ENCODE measurements at regions not wholly inside any gene's neighbourhood (a gene's known extent, or its start where the extent isn't known, plus 50 kb on each side); places are given as distances from the start of the nearest gene placed in this dataset.

- no peak for DNase-seq (ENCODE audit: low read depth)
- TF ChIP-seq CTCF (conservative IDR thresholded peaks at IDR 0.05; ENCODE audit: low read depth, low read length), result no peak
- no peak overlapping the region for H3K4me3 ChIP-seq (ENCODE audit: low read depth, low read length)
Observed at GRCh38 chr4:108529984-108530905, 90.1 kb upstream of the RPL34 start.

GRCh38 chr4:108529102-108529501 is 91.3 kb upstream of the RPL34 start:
- no peak overlapping the region for H3K4me3 ChIP-seq (ENCODE audit: low read depth, low read length)
- no peak for TF ChIP-seq CTCF (conservative IDR thresholded peaks at IDR 0.05; ENCODE audit: low read depth, low read length)
- DNase-seq (ENCODE audit: low read depth), result no peak

- TF ChIP-seq CTCF (conservative IDR thresholded peaks at IDR 0.05; ENCODE audit: low read depth, low read length), result no peak
- DNase-seq (ENCODE audit: low read depth), result no peak
- no peak overlapping the region for H3K4me3 ChIP-seq (ENCODE audit: low read depth, low read length)
Observed at GRCh38 chr4:108527723-108528122, 92.7 kb upstream of the RPL34 start.

GRCh38 chr4:108520807-108521206 is 99.6 kb upstream of the RPL34 start:
- TF ChIP-seq CTCF (conservative IDR thresholded peaks at IDR 0.05; ENCODE audit: low read depth, low read length), result no peak
- no peak for DNase-seq (ENCODE audit: low read depth)
- no peak overlapping the region for H3K4me3 ChIP-seq (ENCODE audit: low read depth, low read length)

- TF ChIP-seq CTCF (conservative IDR thresholded peaks at IDR 0.05; ENCODE audit: low read depth, low read length), result no peak
- no peak overlapping the region for H3K4me3 ChIP-seq (ENCODE audit: low read depth, low read length)
- DNase-seq (ENCODE audit: low read depth), result no peak
Observed at GRCh38 chr4:108519911-108520601, 100.3 kb upstream of the RPL34 start.

- no peak for TF ChIP-seq CTCF (conservative IDR thresholded peaks at IDR 0.05; ENCODE audit: low read depth, low read length)
- H3K4me3 ChIP-seq (ENCODE audit: low read depth, low read length), result no peak overlapping the region
- no peak for DNase-seq (ENCODE audit: low read depth)
Observed at GRCh38 chr4:108519208-108519833, 101.1 kb upstream of the RPL34 start.
